ENCODE measurements at regions not wholly inside any gene's neighbourhood (a gene's known extent, or its start where the extent isn't known, plus 50 kb on each side); places are given as distances from the start of the nearest gene placed in this dataset.

DNA sequence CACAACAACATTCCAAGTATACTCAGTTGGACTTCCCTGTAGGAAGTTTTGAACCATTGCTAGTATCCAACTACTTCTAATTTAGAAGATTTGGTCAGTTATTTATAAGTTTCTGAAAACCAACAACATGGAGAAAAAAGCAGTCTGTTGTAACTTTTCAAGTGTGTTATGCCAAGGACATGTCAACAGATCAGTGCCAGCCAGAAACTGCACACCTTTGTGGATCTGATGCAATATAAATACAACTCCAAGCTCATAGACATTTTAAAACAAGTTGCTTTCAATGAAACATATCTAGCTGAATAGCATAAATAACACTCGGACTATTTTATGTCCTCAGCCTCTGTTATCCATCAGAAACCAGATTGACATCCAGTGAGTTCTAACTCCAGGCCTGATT lies 58.3 kb upstream of the CARMIL1 start:
- DNase-seq (ENCODE audit: insufficient read length) (no peak), FAIRE-seq (no peak)
- TF ChIP-seq TAF1 (IDR thresholded peaks at IDR 0.05; ENCODE audit: borderline replicate concordance, low read depth, low read length), result no peak

DNA sequence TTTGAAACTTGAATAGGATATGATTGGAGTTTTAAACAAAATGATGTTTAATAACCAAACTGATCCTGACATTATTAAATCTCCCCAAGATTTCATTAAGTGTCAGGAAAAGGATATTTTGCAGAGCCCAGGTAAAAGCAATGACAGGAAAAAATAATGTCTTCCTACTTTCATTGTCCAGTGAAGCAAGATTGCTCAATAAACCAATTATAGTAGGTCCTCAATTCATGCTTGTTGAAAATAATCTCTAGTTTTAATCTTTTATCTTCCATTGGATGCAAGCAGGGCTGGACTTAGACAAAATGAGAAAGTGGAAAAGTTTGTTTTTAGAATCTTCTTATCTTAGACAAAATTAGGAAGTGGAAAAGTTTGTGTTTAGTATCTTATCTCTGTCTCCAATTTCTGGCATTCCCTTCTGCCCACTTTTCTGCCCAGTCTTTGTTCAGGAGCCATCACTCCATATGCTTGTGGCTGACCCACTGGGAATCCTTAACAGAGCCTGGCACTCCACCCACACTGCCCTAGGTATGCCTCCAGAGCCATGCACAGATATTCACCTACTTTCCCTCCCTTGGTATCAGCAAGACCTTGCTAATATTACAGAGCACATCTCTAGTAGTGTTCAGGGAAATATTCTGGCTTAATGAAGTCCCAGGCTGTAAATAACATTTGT lies 57.0 kb upstream of the CARMIL1 start:
- TF ChIP-seq POLR2A (IDR thresholded peaks at IDR 0.05; ENCODE audit: low read depth, low read length) (no peak), TAF1 (IDR thresholded peaks at IDR 0.05; ENCODE audit: borderline replicate concordance, low read depth, low read length) (no peak), POLR2AphosphoS5 (IDR thresholded peaks at IDR 0.05; ENCODE audit: low read depth, low read length) (no peak)
- FAIRE-seq (no peak), DNase-seq (ENCODE audit: insufficient read length) (no peak)

DNA sequence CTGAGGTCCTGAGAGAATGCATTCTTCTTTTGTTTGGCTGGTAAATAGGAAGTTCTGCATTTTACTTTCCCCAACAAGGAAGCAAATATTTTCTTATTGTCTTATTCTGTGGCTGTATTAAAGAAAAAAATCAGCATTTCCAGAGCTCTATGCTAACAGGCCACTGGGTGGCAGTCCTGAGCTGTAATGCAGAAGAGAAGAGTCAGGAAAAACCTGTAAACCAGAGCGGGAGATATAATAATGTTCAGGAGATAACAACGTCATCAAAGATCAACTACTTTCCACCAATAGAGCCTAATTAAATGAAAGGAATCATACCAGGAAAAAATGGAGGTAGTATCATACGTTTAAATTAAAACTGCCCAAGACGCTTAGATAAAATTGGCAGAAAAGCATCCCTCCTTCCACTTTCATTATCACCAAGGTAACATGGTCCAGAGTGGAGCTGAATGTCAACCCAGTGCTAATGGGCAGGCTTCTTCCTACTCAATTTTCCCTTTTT lies 55.6 kb upstream of the CARMIL1 start:
- DNase-seq (ENCODE audit: insufficient read length), result no peak
- FAIRE-seq, result peak; percentile 86
- TF ChIP-seq TAF1 (IDR thresholded peaks at IDR 0.05; ENCODE audit: borderline replicate concordance, low read depth, low read length) (no peak), POLR2A (IDR thresholded peaks at IDR 0.05; ENCODE audit: low read depth, low read length) (no peak), POLR2AphosphoS5 (IDR thresholded peaks at IDR 0.05; ENCODE audit: low read depth, low read length) (no peak)

DNA sequence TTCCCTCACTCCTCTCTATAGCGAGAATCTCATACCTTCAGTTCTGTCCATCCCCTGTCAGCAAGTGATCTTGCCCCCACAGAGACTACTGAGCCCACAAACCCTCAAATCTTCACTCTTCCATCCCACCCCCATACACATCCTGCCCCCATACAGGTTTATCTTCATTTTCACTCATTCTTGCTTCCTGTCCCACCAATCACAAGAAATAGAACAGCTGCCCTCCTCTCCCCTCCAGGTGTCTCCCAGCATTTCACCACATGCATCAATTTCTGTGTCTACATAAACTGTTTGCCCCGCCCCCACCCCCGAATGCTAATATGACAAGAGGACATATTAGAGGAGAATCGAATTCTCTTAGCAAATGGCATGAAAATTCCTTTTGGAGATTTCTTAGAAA lies 54.9 kb upstream of the CARMIL1 start:
- no peak for FAIRE-seq
- no peak for TF ChIP-seq POLR2AphosphoS5 (IDR thresholded peaks at IDR 0.05; ENCODE audit: low read depth, low read length)
- no peak for TF ChIP-seq POLR2A (IDR thresholded peaks at IDR 0.05; ENCODE audit: low read depth, low read length)
- no peak for TF ChIP-seq TAF1 (IDR thresholded peaks at IDR 0.05; ENCODE audit: borderline replicate concordance, low read depth, low read length)

DNA sequence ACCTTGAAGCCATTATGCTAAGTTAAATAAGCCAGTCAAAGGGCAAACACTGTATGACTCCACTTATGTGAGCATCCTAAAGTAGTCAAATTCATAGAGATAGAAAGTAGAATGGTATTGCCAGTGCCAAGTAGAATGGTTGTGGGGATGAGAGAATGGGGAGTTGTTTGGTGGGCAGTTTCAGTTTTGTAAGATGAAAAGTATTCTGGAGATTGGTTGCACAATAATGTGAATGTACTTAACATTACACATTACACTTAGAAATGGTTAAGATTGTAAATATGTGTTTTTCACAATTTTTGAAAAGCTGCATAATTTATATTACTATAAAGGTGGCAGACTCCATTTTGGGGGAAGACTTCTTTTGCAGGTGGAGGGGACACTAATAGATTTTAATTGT lies 51.3 kb upstream of the CARMIL1 start:
- no peak for FAIRE-seq
- no peak for DNase-seq (ENCODE audit: insufficient read length)
- no peak for TF ChIP-seq POLR2AphosphoS5 (IDR thresholded peaks at IDR 0.05; ENCODE audit: low read depth, low read length)
- no peak for TF ChIP-seq POLR2A (IDR thresholded peaks at IDR 0.05; ENCODE audit: low read depth, low read length)
- no peak for TF ChIP-seq TAF1 (IDR thresholded peaks at IDR 0.05; ENCODE audit: borderline replicate concordance, low read depth, low read length)

More for the DNA sequence above, 54.9 kb upstream of the CARMIL1 start:
- DNase-seq (ENCODE audit: insufficient read length), result no peak
